HepG2 (cell line): ENCODE measurements at regions not wholly inside any gene's neighbourhood (a gene's known extent, or its start where the extent isn't known, plus 50 kb on each side); places are given as distances from the start of the nearest gene placed in this dataset.

ENCODE experiments used
- ATAC-seq: fragments of 200-7000 bp; cut with Tn5 transposase; 3 replicates; pipeline ENCODE4 v1.9.1; 2020; ENCODE audit warnings: mild to moderate bottlenecking, moderate library complexity
- BruUV-seq: library from RNA; stranded (reverse); fragments of 400-500 nt; replicated peaks from 2 replicates; lab custom pipeline; 2021; lab: Mats Ljungman, UMichigan
- CTCF ChIA-PET: fragments of 300-600 bp; formaldehyde crosslinking; extraction: SDS; loops from one replicate; lab custom pipeline; 2021; ENCODE audit warnings: low total read pairs, inconsistent platforms, low intra/inter-chr PET ratio; lab: Yijun Ruan, JAX
- POLR2A ChIA-PET: fragments of 350-600 bp; sonication (Branson Sonifier 250); formaldehyde crosslinking; loops from one replicate; lab custom pipeline; 2020; ENCODE audit warnings: antibody characterized with exemption, inconsistent platforms; lab: Yijun Ruan, JAX
- DNase-seq: peaks from one replicate; pipeline ENCODE4 v3.0.0-alpha.2; 2015; ENCODE audit warnings: low spot score
- FAIRE-seq: peaks from 3 replicates; lab custom pipeline; 2011; peaks lifted over from hg19 to GRCh38; lab: Jason Lieb, UNC
- H2AFZ ChIP-seq: one replicate; pipeline ENCODE4 v1.6.1; 2011; ENCODE audit warnings: low read length, inconsistent platforms
- H3K27ac ChIP-seq: fragments of 300-600 bp; 3 replicates; pipeline ENCODE4 v1.8.0; 2011; ENCODE audit warnings: mixed run types, mild to moderate bottlenecking, mixed read lengths, low read length, inconsistent platforms; ENCODE audit not compliant: insufficient read depth; ENCODE audit errors: extremely low read length
- H3K27me3 ChIP-seq, 2 experiments: fragments of 200-600 bp in 1 of 2; 2 replicates in 1 of 2; 3 replicates in 1 of 2; pipeline versions ENCODE4 v1.6.0 to v1.8.0; 2011; ENCODE audit warnings: low read length in 2 of 2, mild to moderate bottlenecking in 2 of 2, moderate library complexity in 2 of 2, inconsistent platforms in 1 of 2; ENCODE audit not compliant: insufficient read depth in 2 of 2, control insufficient read depth in 1 of 2
- H3K36me3 ChIP-seq, 2 experiments: fragments of 200-600 bp in 1 of 2; replicated peaks in 1 of 2; 2 replicates in 1 of 2; 3 replicates in 1 of 2; pipeline versions ENCODE4 v1.5.1 to v1.8.0; 2011; ENCODE audit warnings: low read length in 2 of 2, inconsistent platforms in 1 of 2; ENCODE audit not compliant: insufficient read depth in 2 of 2, control insufficient read depth in 1 of 2
- H3K4me1 ChIP-seq: 2 replicates; pipeline ENCODE4 v1.5.1; 2012; ENCODE audit warnings: low read length, inconsistent platforms; ENCODE audit not compliant: insufficient read depth
- H3K4me2 ChIP-seq: 2 replicates; pipeline ENCODE4 v1.6.0; 2011; ENCODE audit warnings: low read depth, low read length, inconsistent platforms
- H3K4me3 ChIP-seq, 3 experiments: fragments of 200-600 bp in 1 of 3; sonication (generic), shearing (Covaris generic) in 1 of 3; replicated peaks in 1 of 3; 2 replicates each; pipeline ENCODE4 v1.5.1; 2011 to 2016; ENCODE audit warnings: low read length in 3 of 3, inconsistent platforms in 2 of 3, low read depth in 2 of 3, mild to moderate bottlenecking in 2 of 3, control low read depth in 1 of 3, mixed read lengths in 1 of 3; ENCODE audit not compliant: insufficient read depth in 1 of 3
- H3K79me2 ChIP-seq: one replicate; pipeline ENCODE4 v1.6.1; 2011; ENCODE audit warnings: low read length, inconsistent platforms; ENCODE audit not compliant: insufficient read depth
- H3K9ac ChIP-seq: 2 replicates; pipeline ENCODE4 v1.6.0; 2011; ENCODE audit warnings: mild to moderate bottlenecking, low read depth, low read length, inconsistent platforms; ENCODE audit not compliant: insufficient read depth
- H3K9me3 ChIP-seq: 2 replicates; pipeline ENCODE4 v1.5.1; 2012; ENCODE audit warnings: mild to moderate bottlenecking, low read length
- H4K20me1 ChIP-seq: 2 replicates; pipeline ENCODE4 v1.6.0; 2011; ENCODE audit warnings: inconsistent platforms, mild to moderate bottlenecking, low read length, moderate library complexity; ENCODE audit not compliant: insufficient read depth
- HCFC1 ChIP-seq: fragments of 150-350 bp; IDR thresholded peaks from 2 replicates; pipeline ENCODE4 v1.6.1; 2014; ENCODE audit warnings: low read depth, low read length
- IKZF4 ChIP-seq: sonication (generic); formaldehyde crosslinking; IDR thresholded peaks from 2 replicates; pipeline ENCODE4 v1.5.1; 2020; ENCODE audit warnings: borderline replicate concordance, mild to moderate bottlenecking, low read depth, missing genetic modification reagents; ENCODE audit errors: not compliant biosample characterization
- IRF9 ChIP-seq: sonication (generic); formaldehyde crosslinking; IDR thresholded peaks from 2 replicates; pipeline ENCODE4 v1.8.0; 2022; ENCODE audit warnings: missing genetic modification reagents, mild to moderate bottlenecking, borderline replicate concordance
- SYNCRIP ChIP-seq: fragments of 200-400 bp; formaldehyde crosslinking; IDR thresholded peaks from 2 replicates; pipeline ENCODE4 v1.6.1; 2018; ENCODE audit warnings: mild to moderate bottlenecking, low read depth, low read length; ENCODE audit not compliant: insufficient read depth
- TCF7 ChIP-seq: sonication (generic); IDR thresholded peaks from 2 replicates; pipeline ENCODE4 v1.6.1; 2016; ENCODE audit warnings: antibody characterized with exemption, low read depth
- ZC3H13 ChIP-seq: sonication (generic); formaldehyde crosslinking; IDR thresholded peaks from 2 replicates; pipeline ENCODE4 v1.8.1; 2023; ENCODE audit warnings: mild to moderate bottlenecking, missing genetic modification reagents, moderate library complexity
- ZMYM3 ChIP-seq: sonication (generic); formaldehyde crosslinking; IDR thresholded peaks from 2 replicates; pipeline ENCODE4 v1.5.1; 2020; ENCODE audit warnings: mild to moderate bottlenecking, missing genetic modification reagents
- ZNF513 ChIP-seq: sonication (generic); formaldehyde crosslinking; conservative IDR thresholded peaks from 2 replicates; pipeline ENCODE4 v1.5.0; 2020; ENCODE audit warnings: missing genetic modification reagents
- ZNF576 ChIP-seq: sonication (generic); formaldehyde crosslinking; IDR thresholded peaks from 2 replicates; pipeline ENCODE4 v1.4.0; 2020; ENCODE audit warnings: mild to moderate bottlenecking, missing genetic modification reagents
- ZNF766 ChIP-seq: sonication (generic); formaldehyde crosslinking; IDR thresholded peaks from 2 replicates; pipeline ENCODE4 v1.5.0; 2020; ENCODE audit warnings: missing genetic modification reagents, borderline replicate concordance
- in situ Hi-C: cut with HindIII; loops from 2 replicates; pipeline ENCODE4 v1.10.0; 2017; ENCODE audit warnings: low pct_unique_long_range_greater_than_20kb; ENCODE audit not compliant: extremely low pct_ligation_motif_present
- intact Hi-C: fragments of 100-400 bp; cut with micrococcal nuclease; formaldehyde crosslinking; loops from one replicate; pipeline ENCODE4 v1.10.0; 2022; ENCODE audit not compliant: unreplicated experiment

DNA sequence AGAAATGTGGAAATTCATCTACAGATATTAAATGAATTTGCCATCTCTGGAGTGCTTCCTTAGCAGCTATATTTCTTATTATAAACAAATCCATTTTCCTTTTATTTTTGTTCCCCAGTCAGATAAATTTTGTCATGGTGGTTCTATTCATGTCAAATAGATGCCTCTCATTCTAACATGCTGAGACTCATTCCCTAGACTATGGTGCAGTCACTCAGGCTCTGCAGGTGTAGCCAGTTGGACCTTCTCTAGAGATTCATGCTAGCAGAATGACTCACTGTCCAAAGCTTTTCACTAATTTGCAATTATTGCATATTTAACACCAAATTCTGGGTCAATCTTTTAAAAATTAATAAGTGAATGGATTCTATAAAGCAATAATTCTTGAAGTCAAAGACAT is 1392.7 kb downstream of the PCDH7 start:
- H3K4me2 ChIP-seq: no peak overlapping the region
- TF ChIP-seq ZMYM3 (CRISPR knock-in tag): no peak
- TF ChIP-seq TCF7: no peak
- no peak for TF ChIP-seq HCFC1
- no peak for TF ChIP-seq IKZF4 (CRISPR knock-in tag)
- no peak for TF ChIP-seq IRF9 (CRISPR knock-in tag)
- TF ChIP-seq SYNCRIP: no peak
- no peak for TF ChIP-seq ZC3H13 (CRISPR knock-in tag)
- TF ChIP-seq ZNF576 (CRISPR knock-in tag): no peak
- TF ChIP-seq ZNF766 (CRISPR knock-in tag): no peak
- no peak for TF ChIP-seq ZNF513 (CRISPR knock-in tag)
- no peaks in the 10 kb centered on the region for H3K27me3 ChIP-seq
- H3K79me2 ChIP-seq: no peaks in the 10 kb centered on the region
- ATAC-seq (no peak), DNase-seq (no peak), FAIRE-seq (no peak)
- H3K4me1 ChIP-seq: no peaks in the 10 kb centered on the region
- H4K20me1 ChIP-seq: no peaks in the 10 kb centered on the region
- H3K27ac ChIP-seq: no peak overlapping the region
- no peaks in the 10 kb centered on the region for H3K36me3 ChIP-seq
- intact Hi-C loops (no loop called here), in situ Hi-C loops (no loop called here)
- BruUV-seq: no TSS peak
- CTCF ChIA-PET: no interaction called here
- H3K4me3 ChIP-seq: no peak overlapping the region
- no peak overlapping the region for H2AFZ ChIP-seq
- H3K9ac ChIP-seq: no peak overlapping the region
- POLR2A ChIA-PET: no interaction called here
- H3K9me3 ChIP-seq: no peaks in the 10 kb centered on the region; the same call in 1 of the 2 replicates
